Right atrium auricular region (tissue), 2 donors: ENCODE measurements at regions not wholly inside any gene's neighbourhood (a gene's known extent, or its start where the extent isn't known, plus 50 kb on each side); places are given as distances from the start of the nearest gene placed in this dataset.

Experiments used
- DNase-seq: peaks from one replicate; pipeline ENCODE4 v3.0.0-alpha.2; 2019; ENCODE audit warnings: low spot score
- H3K27ac ChIP-seq, 2 donors: fragments of 200-600 bp; sonication (generic); 1 replicate in 1 of 2; 2 replicates in 1 of 2; pipeline ENCODE4 v1.5.1; 2016 to 2019
- H3K27me3 ChIP-seq, 2 donors: fragments of 200-600 bp; sonication (generic); one replicate each; pipeline versions ENCODE4 v1.5.1 to v1.6.0; 2017 to 2019
- H3K36me3 ChIP-seq: fragments of 200-600 bp; sonication (generic); one replicate; pipeline ENCODE4 v1.5.1; 2016
- H3K4me1 ChIP-seq, 2 donors: fragments of 200-600 bp; sonication (generic); one replicate each; pipeline versions ENCODE4 v1.5.1 to v1.6.0; 2017 to 2019
- H3K4me3 ChIP-seq, 2 donors: fragments of 200-600 bp; sonication (generic); 1 replicate in 1 of 2; 2 replicates in 1 of 2; pipeline ENCODE4 v1.5.1; 2017 to 2019; ENCODE audit warnings: mild to moderate bottlenecking in 1 of 2, moderate library complexity in 1 of 2
- H3K9me3 ChIP-seq, 2 donors: fragments of 200-600 bp; sonication (generic); one replicate each; pipeline ENCODE4 v1.5.1; 2019
- CTCF ChIP-seq, 2 donors: fragments of 200-600 bp; sonication (generic); IDR thresholded peaks; one replicate each; pipeline ENCODE4 v1.5.1; 2019; ENCODE audit warnings: antibody characterized with exemption in 2 of 2

GRCh38 chr14:82642425-82642824, 1108.8 kb upstream of the SEL1L start:
- Histone ChIP-seq H3K36me3 (no peaks in the 10 kb centered on the region), H3K27me3 (no peaks in the 10 kb centered on the region), H3K4me3 (no peak overlapping the region), H3K4me1 (no peaks in the 10 kb centered on the region), H3K27ac (no peak overlapping the region), H3K9me3 (no peaks in the 10 kb centered on the region)
- TF ChIP-seq CTCF (IDR thresholded peaks at IDR 0.05) = no peak
- no peak for DNase-seq

DNA sequence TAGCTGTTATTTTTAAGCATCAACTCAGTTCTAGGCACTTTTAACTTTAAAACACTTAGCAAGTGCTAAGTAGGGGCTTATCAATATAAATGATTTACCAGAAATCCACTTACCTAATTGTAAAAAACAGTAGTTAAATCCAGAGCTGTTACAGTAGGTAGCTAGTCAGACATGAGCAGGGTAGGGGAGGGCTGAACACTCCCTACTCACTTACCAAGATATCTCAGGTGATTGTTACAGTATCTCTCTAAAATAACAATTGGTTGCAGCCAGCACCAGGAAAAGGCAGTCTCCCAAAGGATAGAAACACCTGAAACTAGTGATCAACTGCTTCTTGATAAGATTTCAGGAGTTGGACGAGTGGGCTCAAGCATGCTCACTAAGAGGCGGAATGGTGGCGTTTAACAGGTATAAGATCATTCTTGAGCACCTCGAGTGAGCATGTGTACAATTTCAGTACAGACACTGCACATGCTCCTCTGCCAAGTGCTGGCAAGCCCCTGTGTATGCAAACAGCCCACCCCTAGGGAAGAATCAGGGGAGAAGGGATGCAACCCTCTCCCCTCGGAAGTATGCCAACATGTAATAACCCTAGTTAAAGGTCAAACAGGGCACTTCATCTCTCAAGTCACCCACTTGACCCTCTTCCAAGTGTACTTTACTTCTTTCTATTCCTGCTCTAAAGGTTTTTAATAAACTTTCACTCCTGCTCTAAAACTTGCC, 1113.6 kb upstream of the SEL1L start:
- no peak for TF ChIP-seq CTCF (IDR thresholded peaks at IDR 0.05)
- Histone ChIP-seq H3K4me1 (no peaks in the 10 kb centered on the region), H3K27ac (no peak overlapping the region), H3K9me3 (no peaks in the 10 kb centered on the region), H3K36me3 (no peaks in the 10 kb centered on the region), H3K27me3 (no peaks in the 10 kb centered on the region), H3K4me3 (no peak overlapping the region)
- DNase-seq = no peak

DNA sequence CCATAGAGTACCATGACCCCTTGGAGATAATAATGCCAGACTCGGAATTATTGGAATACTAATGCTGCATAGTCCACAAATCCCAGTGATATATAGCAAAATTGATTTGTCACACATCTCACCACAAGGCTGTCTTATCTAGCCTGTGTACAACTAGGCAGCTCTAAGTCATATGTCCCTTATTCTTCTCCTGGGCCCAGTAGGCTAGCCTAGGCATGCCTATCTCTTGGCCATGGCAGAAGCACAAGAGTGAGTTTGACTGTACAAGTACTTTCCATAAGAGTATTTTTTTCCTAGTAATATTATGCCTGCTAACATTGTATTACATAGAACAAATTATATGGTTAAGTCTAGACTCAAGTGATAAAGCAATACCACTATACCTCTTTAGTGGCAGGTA, 1122.1 kb upstream of the SEL1L start:
- no peak for TF ChIP-seq CTCF (IDR thresholded peaks at IDR 0.05)
- H3K4me1 ChIP-seq = no peaks in the 10 kb centered on the region
- no peak for DNase-seq
- H3K36me3 ChIP-seq = no peaks in the 10 kb centered on the region
- no peaks in the 10 kb centered on the region for H3K9me3 ChIP-seq
- H3K27me3 ChIP-seq = no peaks in the 10 kb centered on the region
- no peak overlapping the region for H3K4me3 ChIP-seq
- H3K27ac ChIP-seq = no peak overlapping the region

DNA sequence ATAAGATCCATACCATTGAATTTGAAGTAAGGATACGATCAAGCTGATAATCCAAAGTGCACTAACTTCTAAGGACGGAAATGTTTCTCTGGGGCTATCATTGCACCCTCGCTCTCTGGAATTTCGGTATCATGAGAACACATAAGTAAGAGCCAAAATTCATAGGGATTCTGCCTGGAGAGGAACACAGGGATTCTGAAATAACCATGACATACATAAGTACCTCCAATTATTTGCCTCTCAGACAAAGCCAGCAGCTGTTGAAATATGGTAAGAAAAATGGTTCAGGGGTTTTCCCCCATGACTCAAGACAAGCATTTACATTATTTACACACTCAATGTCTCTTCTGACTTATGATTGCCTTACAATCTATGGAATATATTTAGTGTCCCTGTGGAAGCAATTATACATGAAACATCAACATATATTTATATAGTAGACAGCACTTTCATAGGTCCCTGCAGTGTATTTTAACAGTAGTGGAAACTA, 1123.6 kb upstream of the SEL1L start:
- Histone ChIP-seq H3K9me3 (no peaks in the 10 kb centered on the region), H3K27me3 (no peaks in the 10 kb centered on the region), H3K4me1 (no peaks in the 10 kb centered on the region), H3K36me3 (no peaks in the 10 kb centered on the region), H3K27ac (no peak overlapping the region), H3K4me3 (no peak overlapping the region)
- DNase-seq = no peak
- no peak for TF ChIP-seq CTCF (IDR thresholded peaks at IDR 0.05)

GRCh38 chr14:82661258-82661657, 1127.6 kb upstream of the SEL1L start:
- Histone ChIP-seq H3K36me3 (no peaks in the 10 kb centered on the region), H3K27me3 (no peaks in the 10 kb centered on the region), H3K4me3 (no peak overlapping the region), H3K9me3 (no peaks in the 10 kb centered on the region), H3K4me1 (no peaks in the 10 kb centered on the region), H3K27ac (no peak overlapping the region)
- TF ChIP-seq CTCF (IDR thresholded peaks at IDR 0.05) = no peak
- no peak for DNase-seq

DNA sequence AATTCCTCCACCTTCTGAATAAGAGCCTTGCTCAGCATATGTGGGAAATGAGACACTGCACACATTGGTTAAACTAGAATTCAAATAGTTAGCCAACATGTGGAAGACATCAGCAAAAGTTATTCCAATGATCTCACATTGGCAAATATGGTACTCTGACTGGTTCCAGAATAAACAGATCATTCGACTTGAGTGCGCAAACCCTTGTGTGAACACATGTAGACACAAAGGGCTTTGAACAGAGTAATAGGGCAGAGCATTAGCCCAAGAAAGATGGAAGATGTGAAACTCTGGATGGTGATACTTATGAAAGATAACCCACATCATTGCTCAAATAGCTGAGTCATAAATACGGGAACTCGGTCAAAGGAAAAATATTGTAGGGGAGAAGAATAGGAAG, 1133.4 kb upstream of the SEL1L start:
- H3K27ac ChIP-seq = peak overlapping the region in 1 of 2 donors; percentile 45
- no peak for TF ChIP-seq CTCF (IDR thresholded peaks at IDR 0.05)
- DNase-seq = no peak
- no peaks in the 10 kb centered on the region for H3K4me1 ChIP-seq
- H3K27me3 ChIP-seq = no peaks in the 10 kb centered on the region
- no peak overlapping the region for H3K4me3 ChIP-seq
- no peaks in the 10 kb centered on the region for H3K9me3 ChIP-seq
- H3K36me3 ChIP-seq = no peaks in the 10 kb centered on the region
